ENCODE measurements at regions not wholly inside any gene's neighbourhood (a gene's known extent, or its start where the extent isn't known, plus 50 kb on each side); places are given as distances from the start of the nearest gene placed in this dataset.

- Histone ChIP-seq H3K27ac (ENCODE audit: insufficient read depth, low read length, poor library complexity, severe bottlenecking) (no peak overlapping the region), H3K9me3 (ENCODE audit: control insufficient read depth, low read length) (no peaks in the 10 kb centered on the region), H3K4me1 (ENCODE audit: control insufficient read depth, insufficient read depth, low read length, poor library complexity, severe bottlenecking) (no peaks in the 10 kb centered on the region), H3K4me3 (ENCODE audit: insufficient read depth, low read depth, low read length, poor library complexity, severe bottlenecking) (no peak overlapping the region), H3K27me3 (replicated peaks; ENCODE audit: control insufficient read depth, insufficient read depth, low read length, poor library complexity, severe bottlenecking) (no peaks in the 10 kb centered on the region), H3K36me3 (ENCODE audit: control insufficient read depth, insufficient read depth, low read length) (no peaks in the 10 kb centered on the region)
- DNase-seq: no peak
Measured at GRCh38 chr14:86858591-86858990, 1134.4 kb downstream of the GALC start.

- Histone ChIP-seq H3K27me3 (replicated peaks; ENCODE audit: control insufficient read depth, insufficient read depth, low read length, poor library complexity, severe bottlenecking) (no peaks in the 10 kb centered on the region), H3K27ac (ENCODE audit: insufficient read depth, low read length, poor library complexity, severe bottlenecking) (no peak overlapping the region), H3K4me3 (ENCODE audit: insufficient read depth, low read depth, low read length, poor library complexity, severe bottlenecking) (no peak overlapping the region), H3K36me3 (ENCODE audit: control insufficient read depth, insufficient read depth, low read length) (no peaks in the 10 kb centered on the region), H3K9me3 (ENCODE audit: control insufficient read depth, low read length) (no peaks in the 10 kb centered on the region), H3K4me1 (ENCODE audit: control insufficient read depth, insufficient read depth, low read length, poor library complexity, severe bottlenecking) (no peaks in the 10 kb centered on the region)
- no peak for DNase-seq
Measured at GRCh38 chr14:86858031-86858430, 1135.0 kb downstream of the GALC start.

GRCh38 chr14:86852530-86852929 lies 1140.5 kb downstream of the GALC start:
- no peaks in the 10 kb centered on the region for H3K9me3 ChIP-seq (ENCODE audit: control insufficient read depth, low read length)
- H3K27me3 ChIP-seq (replicated peaks; ENCODE audit: control insufficient read depth, insufficient read depth, low read length, poor library complexity, severe bottlenecking): no peaks in the 10 kb centered on the region
- DNase-seq: no peak
- no peak overlapping the region for H3K27ac ChIP-seq (ENCODE audit: insufficient read depth, low read length, poor library complexity, severe bottlenecking)
- no peaks in the 10 kb centered on the region for H3K36me3 ChIP-seq (ENCODE audit: control insufficient read depth, insufficient read depth, low read length)
- H3K4me3 ChIP-seq (ENCODE audit: insufficient read depth, low read depth, low read length, poor library complexity, severe bottlenecking): no peak overlapping the region
- H3K4me1 ChIP-seq (ENCODE audit: control insufficient read depth, insufficient read depth, low read length, poor library complexity, severe bottlenecking): no peaks in the 10 kb centered on the region

- H3K9me3 ChIP-seq (ENCODE audit: control insufficient read depth, low read length): no peaks in the 10 kb centered on the region
- H3K27ac ChIP-seq (ENCODE audit: insufficient read depth, low read length, poor library complexity, severe bottlenecking): no peak overlapping the region
- H3K4me1 ChIP-seq (ENCODE audit: control insufficient read depth, insufficient read depth, low read length, poor library complexity, severe bottlenecking): no peaks in the 10 kb centered on the region
- H3K4me3 ChIP-seq (ENCODE audit: insufficient read depth, low read depth, low read length, poor library complexity, severe bottlenecking): no peak overlapping the region
- no peaks in the 10 kb centered on the region for H3K36me3 ChIP-seq (ENCODE audit: control insufficient read depth, insufficient read depth, low read length)
- H3K27me3 ChIP-seq (replicated peaks; ENCODE audit: control insufficient read depth, insufficient read depth, low read length, poor library complexity, severe bottlenecking): no peaks in the 10 kb centered on the region
- no peak for DNase-seq
Measured at GRCh38 chr14:86847140-86847539, 1145.8 kb downstream of the GALC start.

GRCh38 chr14:86838363-86838762 lies 1154.6 kb downstream of the GALC start:
- no peaks in the 10 kb centered on the region for H3K4me1 ChIP-seq (ENCODE audit: control insufficient read depth, insufficient read depth, low read length, poor library complexity, severe bottlenecking)
- DNase-seq: no peak

GRCh38 chr14:86826661-86827060 lies 1166.3 kb downstream of the GALC start:
- Histone ChIP-seq H3K36me3 (ENCODE audit: control insufficient read depth, insufficient read depth, low read length) (no peaks in the 10 kb centered on the region), H3K4me3 (ENCODE audit: insufficient read depth, low read depth, low read length, poor library complexity, severe bottlenecking) (no peak overlapping the region), H3K27ac (ENCODE audit: insufficient read depth, low read length, poor library complexity, severe bottlenecking) (no peak overlapping the region), H3K9me3 (ENCODE audit: control insufficient read depth, low read length) (no peaks in the 10 kb centered on the region), H3K4me1 (ENCODE audit: control insufficient read depth, insufficient read depth, low read length, poor library complexity, severe bottlenecking) (no peaks in the 10 kb centered on the region), H3K27me3 (replicated peaks; ENCODE audit: control insufficient read depth, insufficient read depth, low read length, poor library complexity, severe bottlenecking) (no peaks in the 10 kb centered on the region)
- no peak for DNase-seq

More at GRCh38 chr14:86838363-86838762, 1154.6 kb downstream of the GALC start:
- H3K4me3 ChIP-seq (ENCODE audit: insufficient read depth, low read depth, low read length, poor library complexity, severe bottlenecking): no peak overlapping the region
- H3K9me3 ChIP-seq (ENCODE audit: control insufficient read depth, low read length): no peaks in the 10 kb centered on the region
- H3K27me3 ChIP-seq (replicated peaks; ENCODE audit: control insufficient read depth, insufficient read depth, low read length, poor library complexity, severe bottlenecking): no peaks in the 10 kb centered on the region
- H3K27ac ChIP-seq (ENCODE audit: insufficient read depth, low read length, poor library complexity, severe bottlenecking): no peak overlapping the region
- no peaks in the 10 kb centered on the region for H3K36me3 ChIP-seq (ENCODE audit: control insufficient read depth, insufficient read depth, low read length)

GRCh38 chr14:86824167-86824566 lies 1168.8 kb downstream of the GALC start:
- H3K4me3 ChIP-seq (ENCODE audit: insufficient read depth, low read depth, low read length, poor library complexity, severe bottlenecking): no peak overlapping the region
- no peak for DNase-seq
- no peaks in the 10 kb centered on the region for H3K4me1 ChIP-seq (ENCODE audit: control insufficient read depth, insufficient read depth, low read length, poor library complexity, severe bottlenecking)
- no peak overlapping the region for H3K27ac ChIP-seq (ENCODE audit: insufficient read depth, low read length, poor library complexity, severe bottlenecking)
- H3K36me3 ChIP-seq (ENCODE audit: control insufficient read depth, insufficient read depth, low read length): no peaks in the 10 kb centered on the region
- H3K27me3 ChIP-seq (replicated peaks; ENCODE audit: control insufficient read depth, insufficient read depth, low read length, poor library complexity, severe bottlenecking): no peaks in the 10 kb centered on the region
- H3K9me3 ChIP-seq (ENCODE audit: control insufficient read depth, low read length): no peaks in the 10 kb centered on the region

GRCh38 chr14:86823581-86823980 lies 1169.4 kb downstream of the GALC start:
- H3K27ac ChIP-seq (ENCODE audit: insufficient read depth, low read length, poor library complexity, severe bottlenecking): no peak overlapping the region
- no peak overlapping the region for H3K4me3 ChIP-seq (ENCODE audit: insufficient read depth, low read depth, low read length, poor library complexity, severe bottlenecking)
- no peaks in the 10 kb centered on the region for H3K4me1 ChIP-seq (ENCODE audit: control insufficient read depth, insufficient read depth, low read length, poor library complexity, severe bottlenecking)
- no peaks in the 10 kb centered on the region for H3K36me3 ChIP-seq (ENCODE audit: control insufficient read depth, insufficient read depth, low read length)
- DNase-seq: no peak
- H3K9me3 ChIP-seq (ENCODE audit: control insufficient read depth, low read length): no peaks in the 10 kb centered on the region
- H3K27me3 ChIP-seq (replicated peaks; ENCODE audit: control insufficient read depth, insufficient read depth, low read length, poor library complexity, severe bottlenecking): no peaks in the 10 kb centered on the region

GRCh38 chr14:86815341-86815740 lies 1177.6 kb downstream of the GALC start:
- no peak for DNase-seq
- Histone ChIP-seq H3K9me3 (ENCODE audit: control insufficient read depth, low read length) (no peaks in the 10 kb centered on the region), H3K27me3 (replicated peaks; ENCODE audit: control insufficient read depth, insufficient read depth, low read length, poor library complexity, severe bottlenecking) (no peaks in the 10 kb centered on the region), H3K27ac (ENCODE audit: insufficient read depth, low read length, poor library complexity, severe bottlenecking) (no peak overlapping the region), H3K36me3 (ENCODE audit: control insufficient read depth, insufficient read depth, low read length) (no peaks in the 10 kb centered on the region), H3K4me3 (ENCODE audit: insufficient read depth, low read depth, low read length, poor library complexity, severe bottlenecking) (no peak overlapping the region), H3K4me1 (ENCODE audit: control insufficient read depth, insufficient read depth, low read length, poor library complexity, severe bottlenecking) (no peaks in the 10 kb centered on the region)

GRCh38 chr14:86802726-86803125 lies 1190.3 kb downstream of the GALC start:
- Histone ChIP-seq H3K4me1 (ENCODE audit: control insufficient read depth, insufficient read depth, low read length, poor library complexity, severe bottlenecking) (no peaks in the 10 kb centered on the region), H3K4me3 (ENCODE audit: insufficient read depth, low read depth, low read length, poor library complexity, severe bottlenecking) (no peak overlapping the region), H3K36me3 (ENCODE audit: control insufficient read depth, insufficient read depth, low read length) (no peaks in the 10 kb centered on the region), H3K27me3 (replicated peaks; ENCODE audit: control insufficient read depth, insufficient read depth, low read length, poor library complexity, severe bottlenecking) (no peaks in the 10 kb centered on the region), H3K27ac (ENCODE audit: insufficient read depth, low read length, poor library complexity, severe bottlenecking) (no peak overlapping the region), H3K9me3 (ENCODE audit: control insufficient read depth, low read length) (no peaks in the 10 kb centered on the region)
- no peak for DNase-seq

GRCh38 chr14:86799244-86799647 lies 1193.7 kb downstream of the GALC start:
- Histone ChIP-seq H3K36me3 (ENCODE audit: control insufficient read depth, insufficient read depth, low read length) (no peaks in the 10 kb centered on the region), H3K4me3 (ENCODE audit: insufficient read depth, low read depth, low read length, poor library complexity, severe bottlenecking) (no peak overlapping the region), H3K27ac (ENCODE audit: insufficient read depth, low read length, poor library complexity, severe bottlenecking) (no peak overlapping the region), H3K4me1 (ENCODE audit: control insufficient read depth, insufficient read depth, low read length, poor library complexity, severe bottlenecking) (no peaks in the 10 kb centered on the region), H3K27me3 (replicated peaks; ENCODE audit: control insufficient read depth, insufficient read depth, low read length, poor library complexity, severe bottlenecking) (no peaks in the 10 kb centered on the region), H3K9me3 (ENCODE audit: control insufficient read depth, low read length) (no peaks in the 10 kb centered on the region)
- DNase-seq: no peak
